ENCODE measurements at regions not wholly inside any gene's neighbourhood (a gene's known extent, or its start where the extent isn't known, plus 50 kb on each side); places are given as distances from the start of the nearest gene placed in this dataset.

DNA sequence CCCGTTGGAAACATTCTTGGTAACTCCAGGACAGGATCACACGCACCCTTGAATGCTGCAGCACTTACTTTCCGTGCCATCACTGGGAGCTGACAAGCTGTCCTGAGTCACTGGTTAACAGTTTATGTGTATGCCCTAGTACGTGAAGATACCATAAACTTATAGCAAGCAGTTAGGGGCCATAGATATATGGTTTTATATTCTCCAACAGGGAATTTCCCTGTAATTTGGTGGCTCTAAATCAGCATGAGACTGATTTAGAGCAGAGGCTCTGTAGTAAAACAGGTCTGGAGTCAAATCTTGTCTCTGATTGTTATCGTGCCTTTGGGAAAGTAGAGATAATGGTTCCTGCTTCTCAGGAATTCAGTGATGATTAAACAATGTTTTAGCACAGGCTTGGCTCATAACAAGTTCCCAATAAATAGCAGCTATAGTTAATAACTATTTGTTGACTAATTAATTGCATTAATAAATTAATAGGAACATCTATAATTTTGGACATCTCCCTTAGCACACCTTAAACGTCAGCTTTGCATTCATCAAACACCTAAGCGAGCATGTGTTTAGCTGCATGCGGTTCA lies 215.2 kb downstream of the VAPA start:
- TF ChIP-seq, protein P1, sequence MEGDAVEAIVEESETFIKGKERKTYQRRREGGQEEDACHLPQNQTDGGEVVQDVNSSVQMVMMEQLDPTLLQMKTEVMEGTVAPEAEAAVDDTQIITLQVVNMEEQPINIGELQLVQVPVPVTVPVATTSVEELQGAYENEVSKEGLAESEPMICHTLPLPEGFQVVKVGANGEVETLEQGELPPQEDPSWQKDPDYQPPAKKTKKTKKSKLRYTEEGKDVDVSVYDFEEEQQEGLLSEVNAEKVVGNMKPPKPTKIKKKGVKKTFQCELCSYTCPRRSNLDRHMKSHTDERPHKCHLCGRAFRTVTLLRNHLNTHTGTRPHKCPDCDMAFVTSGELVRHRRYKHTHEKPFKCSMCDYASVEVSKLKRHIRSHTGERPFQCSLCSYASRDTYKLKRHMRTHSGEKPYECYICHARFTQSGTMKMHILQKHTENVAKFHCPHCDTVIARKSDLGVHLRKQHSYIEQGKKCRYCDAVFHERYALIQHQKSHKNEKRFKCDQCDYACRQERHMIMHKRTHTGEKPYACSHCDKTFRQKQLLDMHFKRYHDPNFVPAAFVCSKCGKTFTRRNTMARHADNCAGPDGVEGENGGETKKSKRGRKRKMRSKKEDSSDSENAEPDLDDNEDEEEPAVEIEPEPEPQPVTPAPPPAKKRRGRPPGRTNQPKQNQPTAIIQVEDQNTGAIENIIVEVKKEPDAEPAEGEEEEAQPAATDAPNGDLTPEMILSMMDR (conservative IDR thresholded peaks at IDR 0.05): no peak
- no peak for TF ChIP-seq EZH2 (IDR thresholded peaks at IDR 0.05; ENCODE audit: low read depth)
